Lung (tissue), 11 donors: ENCODE measurements at regions not wholly inside any gene's neighbourhood (a gene's known extent, or its start where the extent isn't known, plus 50 kb on each side); places are given as distances from the start of the nearest gene placed in this dataset.

ENCODE experiments used
- ATAC-seq: fragments of 200-7000 bp; cut with Tn5 transposase; one replicate; pipeline ENCODE4 v1.9.1; 2020; ENCODE audit warnings: moderate number of reproducible peaks; ENCODE audit not compliant: insufficient read depth, low FRiP score
- DNase-seq, 3 donors: peaks; one replicate each; pipeline ENCODE4 v3.0.0-alpha.2; 2013 to 2017
- H3K27ac ChIP-seq, 2 donors: one replicate each; pipeline ENCODE4 v1.5.1; 2013; ENCODE audit warnings: mild to moderate bottlenecking in 2 of 2, moderate library complexity in 2 of 2, control low read depth in 1 of 2, inconsistent platforms in 1 of 2, low read depth in 1 of 2, low read length in 1 of 2
- H3K27me3 ChIP-seq, 3 donors: one replicate each; pipeline ENCODE4 v1.5.1; 2013; ENCODE audit warnings: low read length in 2 of 3; ENCODE audit not compliant: control insufficient read depth in 3 of 3, insufficient read depth in 3 of 3
- H3K36me3 ChIP-seq, 4 donors: one replicate each; pipeline ENCODE4 v1.5.1; 2013; ENCODE audit warnings: low read length in 4 of 4, mild to moderate bottlenecking in 1 of 4, moderate library complexity in 1 of 4; ENCODE audit not compliant: control insufficient read depth in 4 of 4, insufficient read depth in 4 of 4
- H3K4me1 ChIP-seq, 5 donors: one replicate each; pipeline ENCODE4 v1.5.1; 2013; ENCODE audit warnings: low read length in 5 of 5, mild to moderate bottlenecking in 2 of 5, moderate library complexity in 1 of 5; ENCODE audit not compliant: control insufficient read depth in 5 of 5, insufficient read depth in 5 of 5
- H3K4me3 ChIP-seq: one replicate; pipeline ENCODE4 v1.5.1; 2013; ENCODE audit warnings: mild to moderate bottlenecking, control low read depth, moderate library complexity
- H3K9ac ChIP-seq, 2 donors: one replicate each; pipeline ENCODE4 v1.5.1; 2013; ENCODE audit warnings: low read length in 2 of 2, control low read depth in 1 of 2; ENCODE audit not compliant: insufficient read depth in 1 of 2
- H3K9me3 ChIP-seq, 4 donors: one replicate each; pipeline ENCODE4 v1.5.1; 2013; ENCODE audit warnings: low read length in 3 of 4, mild to moderate bottlenecking in 1 of 4, moderate library complexity in 1 of 4; ENCODE audit not compliant: control insufficient read depth in 4 of 4, insufficient read depth in 3 of 4
- WGBS, 2 donors: extraction: QIAGEN DNeasy Blood & Tissue Kit; methylation state at CpG; one replicate each; pipeline ENCODE4 v1.1.7; 2013; 5-methylcytosine and 5-hydroxymethylcytosine counted together
- TF ChIP-seq, protein P1 (sequence below): IDR thresholded peaks from 2 replicates; pipeline ENCODE4 v1.5.1; 2012; ENCODE audit warnings: mild to moderate bottlenecking; ENCODE audit errors: control extremely low read depth, extremely low read depth
- donor health status: control.
- donor health status: control.
- donor health status: Bipolar disorder and iron deficiency.
- donor health status: healthy.
- donor health status: DM: yes; HTN: yes; CAD: no.

GRCh38 chr5:2993301-2993700, 241.8 kb upstream of the IRX2 start:
- ATAC-seq: no peak
- Histone ChIP-seq H3K4me3 (no peak overlapping the region), H3K4me1 (peaks cover 0 to 1% (median 0%) of the 10 kb centered on the region in 5 donors), H3K9ac (no peak overlapping the region), H3K27ac (no peak overlapping the region), H3K9me3 (peaks cover 0 to 5% (median 0%) of the 10 kb centered on the region in 4 donors), H3K27me3 (no peaks in the 10 kb centered on the region), H3K36me3 (no peaks in the 10 kb centered on the region)
- TF ChIP-seq, protein P1, sequence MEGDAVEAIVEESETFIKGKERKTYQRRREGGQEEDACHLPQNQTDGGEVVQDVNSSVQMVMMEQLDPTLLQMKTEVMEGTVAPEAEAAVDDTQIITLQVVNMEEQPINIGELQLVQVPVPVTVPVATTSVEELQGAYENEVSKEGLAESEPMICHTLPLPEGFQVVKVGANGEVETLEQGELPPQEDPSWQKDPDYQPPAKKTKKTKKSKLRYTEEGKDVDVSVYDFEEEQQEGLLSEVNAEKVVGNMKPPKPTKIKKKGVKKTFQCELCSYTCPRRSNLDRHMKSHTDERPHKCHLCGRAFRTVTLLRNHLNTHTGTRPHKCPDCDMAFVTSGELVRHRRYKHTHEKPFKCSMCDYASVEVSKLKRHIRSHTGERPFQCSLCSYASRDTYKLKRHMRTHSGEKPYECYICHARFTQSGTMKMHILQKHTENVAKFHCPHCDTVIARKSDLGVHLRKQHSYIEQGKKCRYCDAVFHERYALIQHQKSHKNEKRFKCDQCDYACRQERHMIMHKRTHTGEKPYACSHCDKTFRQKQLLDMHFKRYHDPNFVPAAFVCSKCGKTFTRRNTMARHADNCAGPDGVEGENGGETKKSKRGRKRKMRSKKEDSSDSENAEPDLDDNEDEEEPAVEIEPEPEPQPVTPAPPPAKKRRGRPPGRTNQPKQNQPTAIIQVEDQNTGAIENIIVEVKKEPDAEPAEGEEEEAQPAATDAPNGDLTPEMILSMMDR: no peak
- no peak for DNase-seq
- 76 to 79% methylated on average over 10 of the region's 10 CpGs for WGBS, 2 donors

DNA sequence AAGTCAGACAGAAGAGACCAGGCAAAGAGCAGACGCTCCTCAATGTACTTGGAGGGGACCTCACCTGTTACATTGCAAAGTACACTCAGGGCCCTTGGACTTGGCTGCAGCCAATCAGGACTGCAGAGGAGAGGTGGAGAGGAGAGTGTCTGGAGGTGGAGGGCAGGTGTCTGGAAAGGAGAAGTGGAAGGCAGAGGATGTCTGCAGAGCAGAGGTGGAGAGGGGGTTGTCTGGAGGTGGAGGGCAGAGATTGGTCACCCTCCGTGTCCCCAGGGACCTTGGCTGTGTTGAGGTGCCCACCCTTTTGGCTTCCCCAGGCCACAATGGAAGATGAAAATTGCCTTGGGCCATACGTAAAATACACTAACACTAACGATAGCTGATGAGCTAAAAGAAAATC, 241.3 kb upstream of the IRX2 start:
- DNase-seq (no peak), ATAC-seq (no peak)
- H3K9ac ChIP-seq: no peak overlapping the region
- H3K36me3 ChIP-seq: no peaks in the 10 kb centered on the region
- 87 to 90% methylated on average over 4 of the region's 4 CpGs for WGBS, 2 donors
- TF ChIP-seq, protein P1: no peak
- H3K4me3 ChIP-seq: no peak overlapping the region
- no peaks in the 10 kb centered on the region for H3K27me3 ChIP-seq
- H3K4me1 ChIP-seq: peaks cover 0 to 1% (median 0%) of the 10 kb centered on the region in 5 donors
- H3K9me3 ChIP-seq: peaks cover 0 to 5% (median 0%) of the 10 kb centered on the region in 4 donors
- H3K27ac ChIP-seq: no peak overlapping the region

- DNase-seq: peak in 2 of 3 donors; percentile 18 to 29
- ATAC-seq: no peak
- WGBS, 2 donors: 59 to 72% methylated on average over 10 of the region's 10 CpGs
These were observed 240.4 kb upstream of the IRX2 start for GRCh38 chr5:2991884-2992283.

More at GRCh38 chr5:2991884-2992283, 240.4 kb upstream of the IRX2 start:
- H3K27me3 ChIP-seq: no peaks in the 10 kb centered on the region
- TF ChIP-seq, protein P1: no peak
- H3K36me3 ChIP-seq: no peaks in the 10 kb centered on the region
- H3K27ac ChIP-seq: no peak overlapping the region
- H3K4me1 ChIP-seq: peaks cover 0 to 1% (median 0%) of the 10 kb centered on the region in 5 donors
- no peak overlapping the region for H3K4me3 ChIP-seq
- H3K9me3 ChIP-seq: peaks cover 0 to 5% (median 0%) of the 10 kb centered on the region in 4 donors
- H3K9ac ChIP-seq: no peak overlapping the region
